ENCODE measurements at regions not wholly inside any gene's neighbourhood (a gene's known extent, or its start where the extent isn't known, plus 50 kb on each side); places are given as distances from the start of the nearest gene placed in this dataset.

DNA sequence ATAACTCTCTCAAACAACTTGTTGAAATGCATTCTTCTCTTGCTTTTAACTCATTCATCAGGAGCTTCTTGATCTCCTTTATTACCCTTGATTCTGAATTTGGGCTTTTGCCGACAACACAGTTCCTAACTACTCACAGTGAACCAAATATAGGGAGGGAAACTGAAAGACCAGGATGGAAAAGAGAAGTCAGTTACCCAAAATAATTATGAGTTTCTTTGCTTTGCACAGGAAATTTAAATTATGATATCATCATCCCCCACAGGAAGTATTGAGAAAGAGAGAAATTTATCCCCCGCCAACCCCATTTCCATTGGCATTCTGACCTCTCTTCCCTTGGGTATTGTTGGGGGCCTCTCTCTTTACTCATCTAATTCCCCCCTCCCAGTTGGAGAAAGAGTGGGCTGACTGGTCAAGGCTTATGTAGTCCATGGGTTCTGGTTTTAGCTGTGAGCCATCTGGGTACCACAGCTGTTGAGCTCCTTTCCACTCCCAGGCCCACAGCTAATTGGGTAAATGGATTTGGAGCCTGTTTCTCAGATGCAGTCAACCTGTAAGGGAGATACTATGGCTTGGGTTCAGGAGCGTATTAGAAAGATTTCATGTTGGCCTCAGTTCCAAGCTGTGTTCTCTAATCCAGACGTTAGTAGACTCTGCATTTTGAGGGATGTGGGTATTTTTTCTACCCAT is 109.0 kb downstream of the FZD1 start:
- Histone ChIP-seq H3K27me3 (ENCODE audit: control insufficient read depth, insufficient read depth, low read length) (no peaks in the 10 kb centered on the region), H3K4me3 (ENCODE audit: low read length) (no peak overlapping the region), H3K9me3 (ENCODE audit: control insufficient read depth, insufficient read depth, low read length) (no peaks in the 10 kb centered on the region), H3K27ac (ENCODE audit: low read length) (no peak overlapping the region), H3K36me3 (ENCODE audit: control insufficient read depth, insufficient read depth, low read length) (no peaks in the 10 kb centered on the region), H3K4me1 (ENCODE audit: control insufficient read depth, insufficient read depth, low read length) (no peaks in the 10 kb centered on the region)
- H3K4me1 Mint-ChIP-seq, result no peaks in the 10 kb centered on the region
- DNase-seq, result no peak
- H3K9me3 Mint-ChIP-seq, result peaks cover 8 to 13% of the 10 kb centered on the region in 2 donors
- intact Hi-C loops (cut with micrococcal nuclease), result no loop called here
- no peaks in the 10 kb centered on the region for H3K36me3 Mint-ChIP-seq
- TF ChIP-seq, protein P1, sequence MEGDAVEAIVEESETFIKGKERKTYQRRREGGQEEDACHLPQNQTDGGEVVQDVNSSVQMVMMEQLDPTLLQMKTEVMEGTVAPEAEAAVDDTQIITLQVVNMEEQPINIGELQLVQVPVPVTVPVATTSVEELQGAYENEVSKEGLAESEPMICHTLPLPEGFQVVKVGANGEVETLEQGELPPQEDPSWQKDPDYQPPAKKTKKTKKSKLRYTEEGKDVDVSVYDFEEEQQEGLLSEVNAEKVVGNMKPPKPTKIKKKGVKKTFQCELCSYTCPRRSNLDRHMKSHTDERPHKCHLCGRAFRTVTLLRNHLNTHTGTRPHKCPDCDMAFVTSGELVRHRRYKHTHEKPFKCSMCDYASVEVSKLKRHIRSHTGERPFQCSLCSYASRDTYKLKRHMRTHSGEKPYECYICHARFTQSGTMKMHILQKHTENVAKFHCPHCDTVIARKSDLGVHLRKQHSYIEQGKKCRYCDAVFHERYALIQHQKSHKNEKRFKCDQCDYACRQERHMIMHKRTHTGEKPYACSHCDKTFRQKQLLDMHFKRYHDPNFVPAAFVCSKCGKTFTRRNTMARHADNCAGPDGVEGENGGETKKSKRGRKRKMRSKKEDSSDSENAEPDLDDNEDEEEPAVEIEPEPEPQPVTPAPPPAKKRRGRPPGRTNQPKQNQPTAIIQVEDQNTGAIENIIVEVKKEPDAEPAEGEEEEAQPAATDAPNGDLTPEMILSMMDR (IDR thresholded peaks at IDR 0.05), result no peak
- no peak overlapping the region for H3K27ac Mint-ChIP-seq
- ATAC-seq, result no peak
- 91% methylated on average over 1 of the region's 4 CpGs for WGBS (ENCODE audit: insufficient coverage)
- H3K4me3 Mint-ChIP-seq, result no peak overlapping the region
- H3K27me3 Mint-ChIP-seq (ENCODE audit: low read depth in 2 of 2), result no peaks in the 10 kb centered on the region

DNA sequence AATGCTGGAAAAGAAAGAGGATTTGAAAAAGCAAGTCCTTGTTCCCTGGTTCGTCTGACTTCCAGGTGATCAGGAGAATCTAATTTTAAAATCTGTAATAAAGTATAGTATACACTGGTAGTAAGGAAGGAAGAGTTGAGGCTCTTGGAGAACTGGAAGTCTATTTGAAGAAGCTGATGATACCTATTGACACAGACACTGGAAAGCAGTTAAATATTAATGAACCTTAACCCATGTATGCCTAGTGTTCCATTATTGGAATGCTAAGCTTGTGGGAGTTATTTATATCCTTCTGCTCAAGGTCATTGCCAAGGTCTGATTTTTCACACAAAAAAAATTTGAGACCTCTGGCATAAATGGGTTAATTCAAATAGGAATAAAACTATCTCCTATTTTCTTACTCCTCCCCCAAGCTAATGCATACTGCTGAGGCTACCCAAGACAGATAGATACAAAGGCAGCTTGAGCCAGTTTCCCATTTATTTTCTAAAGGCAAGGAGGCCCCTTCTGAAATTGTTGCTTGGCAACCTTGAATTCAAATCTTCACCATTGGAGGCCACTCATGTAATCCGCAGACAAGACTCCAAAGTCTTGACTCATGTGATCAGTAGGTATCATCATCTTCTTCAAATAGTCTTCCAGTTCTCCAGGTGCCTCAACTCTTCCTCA is 110.2 kb downstream of the FZD1 start:
- Histone ChIP-seq H3K36me3 (ENCODE audit: control insufficient read depth, insufficient read depth, low read length) (no peaks in the 10 kb centered on the region), H3K27me3 (ENCODE audit: control insufficient read depth, insufficient read depth, low read length) (no peaks in the 10 kb centered on the region), H3K9me3 (ENCODE audit: control insufficient read depth, insufficient read depth, low read length) (no peaks in the 10 kb centered on the region), H3K4me1 (ENCODE audit: control insufficient read depth, insufficient read depth, low read length) (no peaks in the 10 kb centered on the region), H3K27ac (ENCODE audit: low read length) (no peak overlapping the region), H3K4me3 (ENCODE audit: low read length) (no peak overlapping the region)
- Mint-ChIP-seq H3K9me3 (peaks cover 8 to 13% of the 10 kb centered on the region in 2 donors), H3K27ac (no peak overlapping the region), H3K27me3 (ENCODE audit: low read depth in 2 of 2) (no peaks in the 10 kb centered on the region), H3K4me3 (no peak overlapping the region), H3K36me3 (no peaks in the 10 kb centered on the region), H3K4me1 (no peaks in the 10 kb centered on the region)
- ATAC-seq, result no peak
- TF ChIP-seq, protein P1 (IDR thresholded peaks at IDR 0.05), result no peak
- WGBS (ENCODE audit: insufficient coverage), result 93% methylated on average over 2 of the region's 2 CpGs
- intact Hi-C loops (cut with micrococcal nuclease), result no loop called here
- no peak for DNase-seq

DNA sequence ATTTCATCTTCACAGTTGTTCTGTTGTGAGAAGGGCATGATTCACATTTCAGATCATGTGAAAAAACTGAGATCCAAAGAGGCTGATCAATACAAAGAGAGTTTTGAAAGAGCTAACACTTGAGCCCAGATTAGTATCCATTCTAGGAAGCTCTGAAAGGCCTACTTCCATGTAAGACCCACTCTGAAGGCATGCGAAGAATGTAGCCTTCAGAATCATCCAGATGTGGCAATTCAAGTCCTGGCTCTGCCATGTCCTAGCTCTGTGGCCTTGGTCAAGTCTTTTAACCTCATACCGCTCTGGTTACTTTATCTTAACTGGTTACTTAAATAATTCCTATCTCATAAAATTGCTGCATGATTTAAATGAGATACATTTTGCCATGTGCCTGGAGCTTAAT is 111.1 kb downstream of the FZD1 start:
- WGBS (ENCODE audit: insufficient coverage), result 83% methylated on average over 2 of the region's 2 CpGs
- H3K9me3 Mint-ChIP-seq, result peaks cover 8 to 13% of the 10 kb centered on the region in 2 donors

More for the DNA sequence above, 111.1 kb downstream of the FZD1 start:
- H3K4me1 ChIP-seq (ENCODE audit: control insufficient read depth, insufficient read depth, low read length), result no peaks in the 10 kb centered on the region
- no peak for DNase-seq
- intact Hi-C loops (cut with micrococcal nuclease), result no loop called here
- no peak overlapping the region for H3K27ac ChIP-seq (ENCODE audit: low read length)
- Mint-ChIP-seq H3K27me3 (ENCODE audit: low read depth in 2 of 2) (no peaks in the 10 kb centered on the region), H3K36me3 (no peaks in the 10 kb centered on the region), H3K4me3 (no peak overlapping the region), H3K27ac (no peak overlapping the region), H3K4me1 (no peaks in the 10 kb centered on the region)
- H3K9me3 ChIP-seq (ENCODE audit: control insufficient read depth, insufficient read depth, low read length), result no peaks in the 10 kb centered on the region
- no peaks in the 10 kb centered on the region for H3K27me3 ChIP-seq (ENCODE audit: control insufficient read depth, insufficient read depth, low read length)
- no peak for ATAC-seq
- TF ChIP-seq, protein P1 (IDR thresholded peaks at IDR 0.05), result no peak
- H3K36me3 ChIP-seq (ENCODE audit: control insufficient read depth, insufficient read depth, low read length), result no peaks in the 10 kb centered on the region
- no peak overlapping the region for H3K4me3 ChIP-seq (ENCODE audit: low read length)

All from natural killer cell (primary cell).